NCI-H2029 (cell line): ENCODE measurements at regions not wholly inside any gene's neighbourhood (a gene's known extent, or its start where the extent isn't known, plus 50 kb on each side); places are given as distances from the start of the nearest gene placed in this dataset.

Experiments used
- DNase-seq: peaks from one replicate; lab custom pipeline; 2025; lab: John Stamatoyannopoulos, UW

DNA sequence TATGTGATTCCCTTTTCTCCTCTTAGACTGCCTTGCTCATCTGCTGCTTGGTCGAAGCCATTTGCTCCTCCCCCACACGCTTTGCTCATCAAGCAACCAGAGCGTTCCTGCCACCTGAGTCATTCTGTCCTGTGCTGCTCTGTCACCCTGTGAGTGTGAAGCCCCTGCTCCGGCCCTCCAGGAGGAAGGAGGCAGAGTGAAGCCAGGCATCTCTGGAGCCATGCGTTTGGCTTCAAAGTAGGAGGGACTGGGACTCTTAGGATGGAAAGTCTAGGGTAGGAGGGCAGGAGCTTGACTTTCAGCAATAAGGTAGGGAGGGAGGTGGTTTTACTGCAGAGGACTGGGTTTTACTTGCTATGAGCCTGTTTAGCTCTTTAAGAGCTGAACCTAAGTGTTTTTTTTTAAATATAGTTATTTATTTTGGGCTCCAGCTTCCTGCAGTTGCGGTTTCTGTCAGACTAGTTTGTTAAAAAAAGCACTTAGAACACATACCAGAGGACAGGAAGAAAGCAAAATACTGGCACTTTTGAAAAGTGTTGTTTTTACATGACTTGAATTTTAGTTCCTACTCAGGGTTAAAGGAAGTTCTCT is 63.6 kb downstream of the SPINK2 start:
- DNase-seq = no peak

DNA sequence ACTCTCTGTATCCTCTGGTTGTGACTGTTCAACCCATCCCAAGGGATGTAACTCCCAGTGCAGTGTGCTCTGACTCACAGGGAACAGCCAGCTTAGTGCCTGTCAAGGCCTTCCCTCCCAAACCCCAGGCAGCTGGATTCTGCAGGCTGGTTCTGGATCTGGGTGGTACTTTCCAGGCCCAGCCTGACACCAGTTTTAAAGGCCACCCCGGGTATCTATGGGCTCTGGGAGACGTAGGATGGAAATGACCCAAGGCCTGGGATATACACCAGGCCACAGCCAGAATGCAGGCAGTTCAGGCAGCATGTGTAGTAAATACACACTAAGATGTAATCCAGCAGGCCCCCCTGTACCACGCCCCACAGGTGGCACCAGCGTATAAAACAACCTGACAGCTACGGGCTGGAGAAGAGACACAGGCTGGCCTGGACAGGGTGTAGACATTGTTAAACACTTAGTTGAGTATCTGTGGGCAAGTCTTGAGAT is 64.2 kb downstream of the SPINK2 start:
- DNase-seq = no peak

DNA sequence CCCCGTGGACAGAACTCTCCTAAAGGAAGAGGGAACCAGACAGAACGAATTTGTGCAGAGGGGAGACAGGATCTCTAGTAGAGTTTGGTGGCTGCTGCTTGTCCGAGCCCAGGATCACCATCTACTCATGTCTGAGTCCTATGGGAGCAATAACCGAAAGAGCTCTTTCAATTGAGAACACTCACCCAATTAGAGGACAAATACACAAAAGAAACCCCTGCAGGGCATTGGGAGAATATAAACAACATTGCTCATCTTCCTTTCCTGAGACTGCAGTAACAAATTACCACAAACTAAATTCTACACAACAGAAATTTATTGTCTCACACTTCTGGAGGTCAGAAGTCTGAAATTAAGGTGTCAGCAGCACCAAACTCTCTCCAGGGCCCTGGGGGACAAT is 65.6 kb downstream of the SPINK2 start:
- DNase-seq = no peak

DNA sequence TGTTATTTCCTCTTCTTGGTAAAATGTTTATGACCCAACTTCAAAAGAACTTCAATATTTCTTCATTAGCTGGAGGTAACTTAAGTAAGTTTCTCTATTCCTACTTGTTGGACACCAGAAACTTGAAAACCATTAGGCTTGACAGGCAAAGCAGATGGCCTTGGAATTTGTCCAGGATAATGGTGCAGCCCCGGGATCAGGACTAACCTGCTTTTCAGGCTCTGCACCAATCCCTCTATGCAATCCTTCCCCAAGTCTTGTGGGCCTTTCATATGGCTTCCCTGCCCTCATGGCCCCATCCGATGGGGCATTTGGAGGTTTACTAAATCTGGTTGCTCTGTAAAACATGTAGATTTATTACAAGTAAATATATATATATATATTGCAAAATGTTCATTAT is 68.5 kb downstream of the SPINK2 start:
- peak; percentile 31 for DNase-seq

DNA sequence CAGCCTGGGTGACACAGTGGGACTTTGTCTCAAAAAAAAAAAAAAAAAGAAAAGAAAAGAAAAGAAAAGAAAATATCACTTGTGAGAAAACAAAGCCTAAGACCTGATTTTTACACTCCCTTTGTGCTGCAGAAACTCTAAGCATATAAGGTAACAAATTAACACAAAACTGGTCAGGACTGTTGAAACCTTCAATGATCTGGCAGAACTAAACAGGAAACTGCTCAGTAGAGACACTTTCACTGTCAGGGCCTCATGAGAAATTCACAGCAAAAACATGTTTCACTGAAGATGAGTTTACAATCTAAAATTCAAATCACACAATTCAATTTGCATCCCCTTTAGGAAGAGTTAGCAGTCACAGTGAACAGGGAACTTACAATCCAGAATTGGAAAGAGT is 69.1 kb upstream of the HOPX start:
- no peak for DNase-seq

DNA sequence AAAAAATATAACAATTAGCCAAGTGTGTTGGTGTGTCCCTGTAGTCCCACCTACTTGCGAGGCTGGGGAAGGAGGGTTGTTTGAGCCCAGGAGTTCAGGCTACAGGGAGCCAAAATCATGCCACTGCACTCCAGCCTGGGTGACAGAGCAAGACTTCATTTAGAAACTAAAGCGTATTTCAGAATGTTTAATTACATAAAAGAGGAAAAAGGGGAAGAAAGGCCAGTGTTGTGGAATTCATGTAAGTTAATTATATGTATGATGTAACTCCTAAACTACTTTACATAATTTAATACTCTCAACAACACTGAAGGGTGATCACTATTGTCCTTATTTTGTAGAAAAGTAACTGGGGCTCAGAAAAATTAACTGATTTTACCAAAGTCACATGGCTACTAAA is 67.2 kb upstream of the HOPX start:
- no peak for DNase-seq

DNA sequence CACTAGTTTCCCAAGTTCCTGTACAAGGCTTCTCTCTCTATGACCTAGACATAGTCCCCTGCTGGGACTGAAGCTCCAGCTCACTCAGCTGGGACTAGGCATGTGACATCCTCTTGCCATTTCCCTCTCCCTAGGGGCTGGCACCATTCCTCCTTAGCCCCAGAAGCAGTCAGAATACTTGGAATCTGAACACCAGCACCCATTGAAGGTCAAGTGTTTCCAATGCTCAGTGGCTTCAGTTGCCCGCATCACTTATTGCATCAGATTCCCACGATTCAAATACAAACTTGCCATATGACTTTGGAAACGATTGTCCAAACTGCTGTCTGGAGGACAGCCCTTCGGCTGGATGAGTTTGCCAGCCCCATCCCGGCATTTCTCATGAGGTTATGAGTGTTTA is 65.5 kb upstream of the HOPX start:
- DNase-seq = no peak

DNA sequence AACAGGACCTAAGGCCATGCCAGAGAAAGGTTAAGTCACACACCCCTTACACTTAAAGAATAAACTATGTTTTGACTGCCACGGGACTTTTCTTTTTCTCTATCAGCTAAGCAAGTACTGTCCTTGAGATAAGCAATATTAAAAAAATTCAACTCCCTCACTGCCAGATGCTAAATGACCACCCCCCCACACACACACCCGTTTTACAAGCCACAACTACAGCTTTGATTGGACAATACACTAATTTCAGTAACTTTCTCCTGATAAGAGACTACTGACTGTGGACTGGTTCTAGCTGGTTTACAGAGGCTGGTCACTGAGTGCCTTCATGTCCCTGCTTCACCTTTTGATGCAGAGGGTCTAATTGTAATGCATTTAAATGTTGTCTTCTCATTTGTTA is 63.9 kb upstream of the HOPX start:
- no peak for DNase-seq

DNA sequence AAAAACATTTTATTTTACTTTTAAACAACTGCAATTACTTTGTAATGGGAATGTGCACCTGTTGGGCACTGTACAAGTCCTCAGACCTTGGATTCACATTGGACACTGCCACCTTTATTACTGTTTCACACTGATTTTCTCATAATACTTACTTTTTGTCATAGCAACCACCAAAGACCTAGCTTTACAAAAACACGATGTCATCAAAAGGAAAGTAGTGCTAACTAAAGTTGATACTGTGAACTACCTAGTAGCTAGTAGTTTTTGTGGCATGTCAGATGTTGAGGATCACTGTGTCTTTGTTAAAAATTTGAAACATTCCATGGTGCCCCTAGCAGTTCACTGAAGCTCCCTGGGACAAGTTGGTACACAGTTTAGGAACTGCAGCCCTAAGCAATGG is 62.9 kb upstream of the HOPX start:
- no peak for DNase-seq

DNA sequence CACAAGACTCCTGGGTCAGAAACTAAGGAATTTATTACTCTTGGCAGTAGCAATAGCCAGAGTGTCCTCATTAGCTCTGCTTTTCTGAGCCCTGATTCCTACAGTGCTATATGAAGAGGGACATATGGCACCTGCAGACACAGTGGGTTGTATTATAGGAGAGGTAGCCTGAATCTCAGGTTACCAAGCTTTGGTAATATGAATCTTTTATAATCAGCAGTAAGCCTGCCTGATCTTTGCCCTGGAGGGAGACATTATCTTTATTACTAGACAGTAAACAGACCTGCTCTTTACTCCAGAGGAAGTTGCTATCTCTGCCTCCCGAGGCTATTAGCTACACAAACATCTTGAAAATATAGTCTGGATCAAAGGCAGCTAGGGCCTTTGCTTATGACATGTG is 62.5 kb upstream of the HOPX start:
- DNase-seq = peak; percentile 24

DNA sequence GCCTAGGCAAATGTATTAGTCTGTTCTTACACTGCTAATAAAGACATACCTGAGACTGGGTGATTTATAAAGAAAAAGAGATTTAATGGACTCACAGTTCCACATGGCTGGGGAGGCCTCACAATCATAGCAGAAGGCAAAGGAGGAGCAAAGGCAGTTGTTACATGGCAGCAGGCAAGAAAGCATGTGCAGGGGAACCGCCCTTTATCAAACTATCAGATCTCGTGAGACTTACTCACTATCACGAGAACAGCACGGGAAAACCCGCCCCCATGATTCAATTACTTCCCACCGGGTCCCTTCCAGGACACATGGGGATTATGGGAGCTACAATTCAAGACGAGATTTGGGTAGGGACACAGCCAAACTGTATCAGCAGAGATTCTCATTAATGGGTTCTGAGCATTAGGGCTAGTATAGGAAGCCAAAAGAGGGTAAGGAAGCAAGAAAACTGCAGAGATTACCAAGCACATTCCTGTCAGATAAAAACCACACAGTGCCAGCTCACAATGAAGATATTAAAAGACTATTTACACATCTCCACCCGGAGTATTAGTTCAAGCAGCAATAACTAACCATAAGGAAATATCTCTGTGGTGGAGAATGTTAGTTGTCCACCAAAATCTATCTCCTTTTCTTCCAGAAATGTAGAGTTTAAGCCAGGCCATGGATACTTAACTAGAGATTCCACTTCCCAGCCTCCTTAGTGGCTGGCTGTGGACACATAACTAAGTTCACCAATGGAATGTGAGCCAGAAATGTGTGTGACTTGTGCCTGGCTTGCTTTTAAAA is 61.2 kb upstream of the HOPX start:
- no peak for DNase-seq

DNA sequence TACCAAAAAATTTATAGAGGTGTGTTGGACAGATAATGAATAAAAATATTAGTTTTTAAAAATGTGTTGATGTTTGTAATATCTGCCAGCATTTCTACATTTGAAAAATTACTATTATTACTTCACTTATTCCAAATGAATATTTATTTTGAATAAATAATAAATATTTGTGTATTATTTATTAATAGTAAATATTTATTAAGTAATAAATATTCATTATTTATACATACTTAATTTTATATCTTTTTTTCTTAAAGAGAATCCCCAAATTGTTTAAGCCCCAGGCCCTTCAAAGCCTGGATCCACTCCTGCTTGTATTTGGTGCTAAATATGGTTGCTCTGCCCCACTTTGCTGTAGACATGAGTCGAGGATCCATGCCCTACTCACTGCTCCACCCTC is 60.5 kb upstream of the HOPX start:
- DNase-seq = no peak

DNA sequence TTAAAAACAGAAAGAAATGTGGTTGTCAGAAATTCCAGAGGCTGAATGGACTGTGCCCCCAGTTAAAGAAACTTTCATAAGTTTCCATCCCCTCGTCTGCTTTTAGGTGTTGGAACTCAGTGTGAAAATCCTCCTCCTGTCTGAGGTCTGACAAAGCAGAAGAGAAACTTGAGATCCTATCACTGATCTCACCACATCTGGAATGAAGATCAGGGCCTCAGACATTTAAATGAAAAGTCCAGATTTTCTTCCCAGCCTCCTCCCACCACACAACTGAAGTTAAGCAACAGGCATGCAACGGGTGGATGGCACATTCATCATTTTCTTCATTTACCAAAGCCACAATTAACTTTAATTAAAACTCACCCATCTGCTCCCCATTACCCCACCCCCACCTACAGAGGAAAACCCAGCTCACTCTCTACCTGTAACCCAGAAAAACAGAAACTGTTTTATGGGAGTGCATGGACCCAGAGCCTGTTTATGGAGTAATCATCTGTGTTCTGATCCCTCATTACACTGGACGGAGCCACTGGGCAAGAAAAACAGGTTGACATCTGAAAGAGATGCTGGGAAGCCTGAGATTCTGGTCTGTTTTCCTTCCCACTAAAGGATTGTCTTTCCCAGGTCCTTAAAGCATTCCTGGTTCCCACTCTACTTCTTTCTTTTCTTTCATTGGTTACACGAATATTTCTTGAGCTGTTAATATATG is 58.1 kb upstream of the HOPX start:
- DNase-seq = no peak

DNA sequence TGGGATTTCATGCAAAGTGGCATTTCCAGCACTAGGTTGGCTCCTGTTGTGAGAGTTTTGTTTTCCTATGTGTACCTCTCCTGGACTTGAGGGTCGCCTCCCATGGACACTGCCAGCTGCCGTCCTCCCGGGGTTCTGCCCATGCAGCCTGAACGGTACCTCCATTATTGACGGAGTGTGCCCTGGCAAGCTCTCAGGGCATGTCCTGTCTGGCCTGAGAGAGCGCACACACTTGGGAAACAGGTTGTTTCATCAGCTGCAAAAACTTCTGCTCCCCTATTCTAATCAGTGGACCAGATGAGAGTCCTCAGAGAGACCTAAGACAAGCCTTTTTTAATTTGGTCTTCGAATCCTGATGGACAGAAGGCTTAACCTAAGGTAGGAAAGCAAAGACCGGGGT is 56.6 kb upstream of the HOPX start:
- no peak for DNase-seq

DNA sequence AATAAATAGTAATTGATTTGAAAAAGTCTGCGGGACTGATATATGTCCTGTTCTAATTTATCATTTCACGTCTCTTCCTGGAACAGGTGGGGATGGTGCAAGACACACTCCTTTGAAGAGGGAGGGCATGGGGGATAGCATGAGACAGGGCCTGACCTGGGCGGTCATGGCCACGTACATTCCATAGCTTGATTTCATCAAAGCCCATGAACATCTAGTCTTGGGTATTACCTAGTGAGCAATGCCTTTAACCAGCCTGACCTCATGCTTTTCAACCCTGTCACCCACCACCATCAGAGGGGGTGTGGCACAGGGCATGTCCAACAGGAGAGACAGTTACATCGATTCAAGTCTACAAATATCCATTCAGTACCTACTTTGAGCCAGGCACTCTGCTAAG is 52.3 kb upstream of the HOPX start:
- no peak for DNase-seq

DNA sequence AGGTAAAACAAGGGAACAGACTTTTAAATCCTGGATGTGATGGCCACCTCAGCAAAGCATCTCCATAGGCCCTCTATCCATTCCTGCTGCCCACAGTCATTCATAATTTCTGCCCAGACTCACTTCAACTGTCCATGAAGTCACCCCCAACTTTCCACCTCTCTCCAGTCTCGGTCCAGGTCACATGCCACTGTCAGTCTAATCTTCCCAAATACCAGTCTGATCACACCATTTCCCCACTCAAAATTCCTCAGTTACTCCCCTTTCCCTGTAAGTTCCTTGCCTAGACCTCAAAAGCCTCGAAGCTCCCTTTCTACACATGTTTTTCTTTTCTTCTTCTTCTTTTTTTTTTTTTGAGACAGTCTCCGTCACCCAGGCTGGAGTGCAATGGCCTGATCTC is 51.2 kb upstream of the HOPX start:
- DNase-seq = no peak

DNA sequence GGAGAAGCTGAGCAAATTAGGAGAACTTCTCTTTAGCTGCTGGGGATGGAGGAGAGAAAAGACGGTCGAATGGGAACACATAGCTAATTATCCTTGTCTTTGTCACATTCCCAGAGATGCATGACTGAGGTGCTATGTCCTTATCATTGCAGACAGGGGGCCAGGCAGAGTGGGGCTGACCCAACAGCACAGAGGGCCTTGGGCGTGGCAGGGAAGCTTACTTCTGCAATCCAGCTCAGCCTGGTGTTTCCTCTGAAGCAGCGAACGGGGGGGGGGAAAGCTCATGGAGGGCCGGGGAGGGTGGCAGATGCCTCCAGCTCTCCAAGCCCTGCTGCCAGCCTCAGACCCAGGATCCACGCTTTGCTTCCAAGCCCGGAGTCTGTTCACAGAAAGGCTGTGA is 50.8 kb upstream of the HOPX start:
- no peak for DNase-seq
